Pancreas (tissue), 10 donors: ENCODE measurements at regions not wholly inside any gene's neighbourhood (a gene's known extent, or its start where the extent isn't known, plus 50 kb on each side); places are given as distances from the start of the nearest gene placed in this dataset.

Experiments
- ATAC-seq, 4 donors: fragments of 200-7000 bp; cut with Tn5 transposase; one replicate each; pipeline versions ENCODE4 v1.8.0 to v1.9.1; 2020; ENCODE audit warnings: mild to moderate bottlenecking in 4 of 4, moderate library complexity in 4 of 4
- DNase-seq, 6 donors: peaks; one replicate each; pipeline ENCODE4 v3.0.0-alpha.2; 2020
- FAIRE-seq: peaks from 2 replicates; lab custom pipeline; 2012; peaks lifted over from hg19 to GRCh38; lab: Jason Lieb, UNC
- H3K27ac ChIP-seq, 4 donors: fragments of 200-600 bp; sonication (generic); 1 replicate in 3 of 4; 2 replicates in 1 of 4; pipeline versions ENCODE4 v1.5.0 to v1.8.0; 2020
- H3K27me3 ChIP-seq, 4 donors: fragments of 200-600 bp; one replicate each; pipeline ENCODE4 v1.8.0; 2021
- H3K36me3 ChIP-seq, 3 donors: fragments of 200-600 bp; sonication (generic) in 1 of 3; one replicate each; pipeline versions ENCODE4 v1.5.0 to v1.8.0; 2020 to 2021
- H3K4me1 ChIP-seq, 3 donors: fragments of 200-600 bp; one replicate each; pipeline ENCODE4 v1.8.0; 2021
- H3K4me3 ChIP-seq, 4 donors: fragments of 200-600 bp; sonication (generic) in 2 of 4; one replicate each; pipeline versions ENCODE4 v1.5.0 to v1.8.0; 2020 to 2021
- H3K9me3 ChIP-seq, 4 donors: fragments of 200-600 bp; one replicate each; pipeline ENCODE4 v1.8.0; 2021
- CTCF ChIP-seq, 4 donors: fragments of 200-600 bp; sonication (generic) in 3 of 4; IDR thresholded peaks; one replicate each; pipeline versions ENCODE4 v1.5.0 to v1.8.0; 2021; ENCODE audit warnings: antibody characterized with exemption in 4 of 4
- WGBS, 2 donors: extraction: QIAGEN DNeasy Blood & Tissue Kit; methylation state at CpG; one replicate each; pipeline ENCODE4 v1.1.7; 2013; 5-methylcytosine and 5-hydroxymethylcytosine counted together
- intact Hi-C, 3 donors: fragments of 100-400 bp; cut with DNase I; formaldehyde crosslinking; loops; one replicate each; pipeline versions ENCODE4 v1.11.1 to v1.14.2; 2022
- donor health status: healthy with polysubstance abuse.
- donor health status: DM: no; HTN: no; CAD: no; lungs with moderate emphysema.
- donor health status: DM: no; HTN: no; CAD: no.
- donor health status: control.
- donor health status: control.
- donor health status: Bipolar disorder and iron deficiency.
- donor health status: DM: yes; HTN: yes; CAD: no.
- donor health status: DM: no; HTN: no; CAD: no.
- donor health status: DM: no; HTN: no; CAD: no.
- donor health status: DM: yes; HTN: yes; CAD: no.

DNA sequence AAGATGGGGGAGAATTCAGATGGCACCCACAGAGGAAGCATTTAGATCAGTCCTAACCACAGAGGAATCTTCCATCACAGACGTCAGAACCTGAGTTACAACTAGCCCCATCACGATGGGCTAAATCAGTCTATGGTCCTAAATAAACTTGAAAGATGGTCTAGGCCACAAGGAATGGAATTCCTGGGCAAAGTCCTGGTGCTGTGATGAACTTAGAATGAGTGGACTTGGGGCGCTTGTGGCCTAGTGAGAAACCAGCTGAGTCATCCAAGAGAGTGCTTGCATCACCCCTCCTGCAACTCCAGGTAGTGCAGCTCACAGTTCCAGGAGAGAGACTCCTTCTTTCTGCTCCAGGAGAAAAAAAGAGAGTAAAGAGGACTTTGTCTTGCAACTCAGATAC lies 722.9 kb upstream of the RGMB start:
- no peak for FAIRE-seq
- ATAC-seq, result no peak
- Histone ChIP-seq H3K4me3 (no peak overlapping the region), H3K27me3 (no peaks in the 10 kb centered on the region), H3K36me3 (no peaks in the 10 kb centered on the region), H3K4me1 (no peaks in the 10 kb centered on the region), H3K9me3 (no peaks in the 10 kb centered on the region), H3K27ac (no peak overlapping the region)
- intact Hi-C loops, result no loop called here
- WGBS, 2 donors, result 84% methylated on average over 3 of the region's 3 CpGs
- TF ChIP-seq CTCF (IDR thresholded peaks at IDR 0.05), result no peak
- DNase-seq, result no peak

DNA sequence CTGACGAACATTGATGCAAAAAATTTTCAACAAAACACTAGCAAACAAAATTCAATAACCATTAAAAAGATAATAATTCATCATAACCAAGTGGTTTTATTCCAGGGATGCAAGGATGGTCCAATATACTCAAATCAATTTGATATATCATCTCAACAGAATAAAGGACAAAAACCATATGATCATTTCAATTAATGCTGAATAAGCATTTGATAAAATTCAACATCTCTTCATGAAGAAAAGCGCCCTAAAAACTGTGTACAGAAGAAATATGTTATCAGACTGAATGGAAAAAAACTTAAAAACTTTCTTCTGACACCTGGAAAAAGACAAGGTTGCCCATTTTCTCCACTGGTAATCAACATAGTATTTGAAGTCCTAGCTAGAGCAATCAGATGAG lies 720.3 kb upstream of the RGMB start:
- no peak for ATAC-seq
- Histone ChIP-seq H3K36me3 (no peaks in the 10 kb centered on the region), H3K9me3 (no peaks in the 10 kb centered on the region), H3K27me3 (no peaks in the 10 kb centered on the region), H3K27ac (no peak overlapping the region), H3K4me1 (no peaks in the 10 kb centered on the region), H3K4me3 (no peak overlapping the region)
- TF ChIP-seq CTCF (IDR thresholded peaks at IDR 0.05), result no peak
- no peak for FAIRE-seq
- WGBS, 2 donors, result 68 to 70% methylated on average over 2 of the region's 2 CpGs
- no peak for DNase-seq
- intact Hi-C loops, result no loop called here

- intact Hi-C loops, result no loop called here
- Histone ChIP-seq H3K27ac (no peak overlapping the region), H3K27me3 (no peaks in the 10 kb centered on the region), H3K4me3 (no peak overlapping the region), H3K9me3 (no peaks in the 10 kb centered on the region), H3K4me1 (no peaks in the 10 kb centered on the region), H3K36me3 (no peaks in the 10 kb centered on the region)
- no peak for TF ChIP-seq CTCF (IDR thresholded peaks at IDR 0.05)
- ATAC-seq (no peak), FAIRE-seq (no peak), DNase-seq (no peak)
Observed at GRCh38 chr5:98060148-98060547, 713.3 kb upstream of the RGMB start.

DNA sequence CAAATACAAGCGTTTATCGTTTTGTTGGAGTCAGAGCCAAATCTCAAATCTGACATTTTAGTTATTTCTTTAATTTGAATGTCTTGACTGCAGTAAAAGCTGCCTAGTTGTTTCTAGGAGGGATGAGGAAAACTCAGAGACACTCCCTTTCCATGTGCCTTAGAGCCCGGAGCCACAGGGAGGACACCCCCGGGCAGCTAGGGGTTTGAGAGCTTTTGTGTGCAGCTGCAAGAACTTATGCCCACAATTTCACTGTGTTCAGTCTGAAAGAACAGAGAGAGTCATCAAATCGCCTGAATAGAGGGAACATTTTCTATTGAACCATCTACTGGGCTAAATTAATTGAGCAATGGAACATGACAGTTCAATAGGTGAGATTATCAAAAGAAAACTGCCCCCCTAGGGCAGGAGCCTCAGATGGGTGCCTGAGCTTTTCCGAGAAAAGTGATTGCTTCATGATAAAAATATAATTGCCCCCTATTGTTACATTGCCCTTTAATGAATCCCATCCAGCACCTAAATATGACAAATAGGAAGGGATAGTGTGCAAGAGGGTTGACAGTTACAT lies 709.3 kb upstream of the RGMB start:
- DNase-seq, result no peak
- no peak overlapping the region for H3K27ac ChIP-seq
- no peak for FAIRE-seq
- no peak for ATAC-seq
- 64 to 76% methylated on average over 6 of the region's 6 CpGs for WGBS, 2 donors
- H3K9me3 ChIP-seq, result no peaks in the 10 kb centered on the region
- intact Hi-C loops, result no loop called here
- H3K4me1 ChIP-seq, result no peaks in the 10 kb centered on the region
- TF ChIP-seq CTCF (IDR thresholded peaks at IDR 0.05), result no peak
- H3K27me3 ChIP-seq, result no peaks in the 10 kb centered on the region
- no peak overlapping the region for H3K4me3 ChIP-seq
- no peaks in the 10 kb centered on the region for H3K36me3 ChIP-seq

GRCh38 chr5:98065261-98065909 lies 708.1 kb upstream of the RGMB start:
- no peak overlapping the region for H3K27ac ChIP-seq
- H3K36me3 ChIP-seq, result no peaks in the 10 kb centered on the region
- H3K4me3 ChIP-seq, result no peak overlapping the region
- 56 to 67% methylated on average over 1 of the region's 1 CpG for WGBS, 2 donors
- intact Hi-C loops, result no loop called here
- H3K9me3 ChIP-seq, result no peaks in the 10 kb centered on the region
- no peaks in the 10 kb centered on the region for H3K4me1 ChIP-seq
- FAIRE-seq (no peak), DNase-seq (no peak), ATAC-seq (no peak)
- no peaks in the 10 kb centered on the region for H3K27me3 ChIP-seq
- no peak for TF ChIP-seq CTCF (IDR thresholded peaks at IDR 0.05)
